Neural cell (in vitro differentiated cells): ENCODE measurements at regions not wholly inside any gene's neighbourhood (a gene's known extent, or its start where the extent isn't known, plus 50 kb on each side); places are given as distances from the start of the nearest gene placed in this dataset.

Experiments used
- CTCF ChIP-seq: fragments of 450-650 bp; IDR thresholded peaks from 2 replicates; pipeline ENCODE4 v1.5.1; 2014; ENCODE audit warnings: antibody characterized with exemption, mild to moderate bottlenecking, moderate library complexity; ENCODE audit not compliant: poor library complexity, severe bottlenecking
- POLR2AphosphoS5 ChIP-seq: IDR thresholded peaks from 2 replicates; pipeline ENCODE4 v1.6.1; 2012
- REST ChIP-seq: IDR thresholded peaks from 2 replicates; pipeline ENCODE4 v1.6.1; 2012; ENCODE audit warnings: borderline replicate concordance
- TAF1 ChIP-seq: IDR thresholded peaks from 2 replicates; pipeline ENCODE4 v1.6.1; 2012; ENCODE audit warnings: low read depth

GRCh38 chr15:66899555-66900350 is 165.6 kb upstream of the SMAD3 start:
- no peak for TF ChIP-seq CTCF
- no peak for TF ChIP-seq TAF1
- no peak for TF ChIP-seq POLR2AphosphoS5
- TF ChIP-seq REST: no peak
